H9 (cell line): ENCODE measurements at regions not wholly inside any gene's neighbourhood (a gene's known extent, or its start where the extent isn't known, plus 50 kb on each side); places are given as distances from the start of the nearest gene placed in this dataset.
A peak's percentile ranks its signal among the peaks of the same experiment; 100 is the strongest.

ENCODE experiments used
- DNase-seq: peaks from one replicate; pipeline ENCODE4 v3.0.0-alpha.2; 2017
- H2AFZ ChIP-seq: one replicate; pipeline ENCODE4 v1.6.1; 2013; ENCODE audit warnings: mild to moderate bottlenecking, low read length, control low read depth, moderate library complexity
- H2AK5ac ChIP-seq: 2 replicates; pipeline ENCODE4 v1.6.1; 2013; ENCODE audit warnings: low read length, control low read depth, mixed read lengths; ENCODE audit not compliant: insufficient read length
- H2BK120ac ChIP-seq: one replicate; pipeline ENCODE4 v1.6.1; 2013; ENCODE audit warnings: low read depth, mild to moderate bottlenecking, low read length, control low read depth, inconsistent platforms; ENCODE audit not compliant: poor library complexity, severe bottlenecking
- H2BK12ac ChIP-seq: 2 replicates; pipeline ENCODE4 v1.6.1; 2013; ENCODE audit warnings: low read length, control low read depth, mixed read lengths, low read depth; ENCODE audit not compliant: insufficient read length
- H2BK15ac ChIP-seq: 2 replicates; pipeline ENCODE4 v1.6.1; 2013; ENCODE audit warnings: low read depth, low read length, control low read depth
- H2BK20ac ChIP-seq: one replicate; pipeline ENCODE4 v1.6.1; 2013; ENCODE audit warnings: low read depth, mild to moderate bottlenecking, low read length, control low read depth, inconsistent platforms; ENCODE audit not compliant: poor library complexity, severe bottlenecking
- H2BK5ac ChIP-seq: 2 replicates; pipeline ENCODE4 v1.6.1; 2013; ENCODE audit warnings: low read length, control low read depth, mixed read lengths; ENCODE audit not compliant: insufficient read length
- H3K14ac ChIP-seq: 2 replicates; pipeline ENCODE4 v1.6.1; 2013; ENCODE audit warnings: low read length, control low read depth; ENCODE audit not compliant: insufficient read depth
- H3K18ac ChIP-seq: 2 replicates; pipeline ENCODE4 v1.6.1; 2013; ENCODE audit warnings: low read depth, mild to moderate bottlenecking, mixed read lengths, low read length, control low read depth; ENCODE audit not compliant: insufficient read length
- H3K23ac ChIP-seq: 2 replicates; pipeline ENCODE4 v1.6.1; 2013; ENCODE audit warnings: low read length, control low read depth, mixed read lengths, low read depth; ENCODE audit not compliant: insufficient read length
- H3K23me2 ChIP-seq: 2 replicates; pipeline ENCODE4 v1.6.1; 2013; ENCODE audit warnings: low read depth, mild to moderate bottlenecking, mixed read lengths, low read length, control low read depth; ENCODE audit not compliant: insufficient read length, poor library complexity, severe bottlenecking
- H3K27ac ChIP-seq: 2 replicates; pipeline ENCODE4 v1.5.1; 2013; ENCODE audit warnings: low read length, control low read depth, mixed read lengths, low read depth; ENCODE audit not compliant: insufficient read length
- H3K27me3 ChIP-seq: 2 replicates; pipeline ENCODE4 v1.6.1; 2013; ENCODE audit warnings: low read length, control low read depth, inconsistent platforms; ENCODE audit not compliant: insufficient read depth
- H3K4ac ChIP-seq: 2 replicates; pipeline ENCODE4 v1.6.1; 2013; ENCODE audit warnings: low read depth, mild to moderate bottlenecking, control low read depth, inconsistent platforms, low read length, moderate library complexity
- H3K4me1 ChIP-seq: 2 replicates; pipeline ENCODE4 v1.6.1; 2013; ENCODE audit warnings: low read length, control low read depth, inconsistent platforms; ENCODE audit not compliant: insufficient read depth
- H3K4me2 ChIP-seq: 2 replicates; pipeline ENCODE4 v1.6.1; 2013; ENCODE audit warnings: low read length, control low read depth, mixed read lengths; ENCODE audit not compliant: insufficient read length, insufficient read depth
- H3K56ac ChIP-seq: 2 replicates; pipeline ENCODE4 v1.6.1; 2013; ENCODE audit warnings: low read depth, mild to moderate bottlenecking, mixed read lengths, low read length, control low read depth; ENCODE audit not compliant: insufficient read length
- H3K79me1 ChIP-seq: 2 replicates; pipeline ENCODE4 v1.6.1; 2013; ENCODE audit warnings: low read depth, mild to moderate bottlenecking, moderate library complexity, low read length, control low read depth, inconsistent platforms; ENCODE audit not compliant: insufficient read depth, poor library complexity, severe bottlenecking
- H3K79me2 ChIP-seq: 2 replicates; pipeline ENCODE4 v1.6.1; 2013; ENCODE audit warnings: low read length, control low read depth, inconsistent platforms; ENCODE audit not compliant: insufficient read depth
- H3K9ac ChIP-seq: 2 replicates; pipeline ENCODE4 v1.6.1; 2013; ENCODE audit warnings: low read length, control low read depth, mixed read lengths; ENCODE audit not compliant: insufficient read length; ENCODE audit errors: extremely low read depth
- H3K9me3 ChIP-seq: one replicate; pipeline ENCODE4 v1.6.1; 2013; ENCODE audit warnings: low read depth, low read length, inconsistent platforms; ENCODE audit not compliant: control insufficient read depth
- H3T11ph ChIP-seq: one replicate; pipeline ENCODE4 v1.6.1; 2013; ENCODE audit warnings: mild to moderate bottlenecking, low read length, control low read depth, inconsistent platforms
- H4K20me1 ChIP-seq: one replicate; pipeline ENCODE4 v1.6.1; 2013; ENCODE audit not compliant: control insufficient read depth, insufficient read length, insufficient read depth
- H4K5ac ChIP-seq: 2 replicates; pipeline ENCODE4 v1.6.1; 2013; ENCODE audit warnings: low read depth, mild to moderate bottlenecking, mixed read lengths, low read length, control low read depth; ENCODE audit not compliant: insufficient read length
- H4K8ac ChIP-seq: replicated peaks from 2 replicates; pipeline ENCODE4 v1.6.1; 2013; ENCODE audit warnings: low read length, control low read depth, mixed read lengths, low read depth; ENCODE audit not compliant: insufficient read length
- H4K91ac ChIP-seq: 2 replicates; pipeline ENCODE4 v1.6.1; 2013; ENCODE audit warnings: low read depth, mild to moderate bottlenecking, moderate library complexity, mixed read lengths, low read length, control low read depth; ENCODE audit not compliant: insufficient read length
- H3K27ac Mint-ChIP-seq, 3 experiments: 2 replicates in 2 of 3; 3 replicates in 1 of 3; pipeline ENCODE4 v1.8.0; 2020 to 2021; ENCODE audit warnings: mixed read lengths in 3 of 3, mild to moderate bottlenecking in 1 of 3, moderate library complexity in 1 of 3
- H3K27me3 Mint-ChIP-seq: 2 replicates; pipeline ENCODE4 v1.8.0; 2021; ENCODE audit warnings: low read depth, mild to moderate bottlenecking, moderate library complexity, mixed read lengths
- H3K36me3 Mint-ChIP-seq, 3 experiments: 2 replicates in 2 of 3; 3 replicates in 1 of 3; pipeline ENCODE4 v1.8.0; 2020 to 2021; ENCODE audit warnings: low read depth in 3 of 3, mixed read lengths in 3 of 3; ENCODE audit not compliant: insufficient read depth in 1 of 3
- H3K4me1 Mint-ChIP-seq, 2 experiments: 2 replicates each; pipeline ENCODE4 v1.8.0; 2020; ENCODE audit warnings: mixed read lengths in 2 of 2
- H3K4me3 Mint-ChIP-seq, 2 experiments: 2 replicates in 1 of 2; 3 replicates in 1 of 2; pipeline ENCODE4 v1.8.0; 2020 to 2021; ENCODE audit warnings: mild to moderate bottlenecking in 2 of 2, mixed read lengths in 2 of 2, moderate library complexity in 1 of 2
- H3K9me3 Mint-ChIP-seq, 2 experiments: 2 replicates in 1 of 2; 3 replicates in 1 of 2; pipeline ENCODE4 v1.8.0; 2020; ENCODE audit warnings: mild to moderate bottlenecking in 2 of 2, mixed read lengths in 2 of 2, moderate library complexity in 1 of 2
- CTCF ChIP-seq: fragments of 200-600 bp; sonication (generic); conservative IDR thresholded peaks from 3 replicates; pipeline ENCODE4 v1.8.0; 2021; ENCODE audit warnings: antibody characterized with exemption, mild to moderate bottlenecking
- WGBS: extraction: QIAGEN DNeasy Blood & Tissue Kit; methylation state at CpG from one replicate; pipeline ENCODE4 v1.1.7; 2013; ENCODE audit warnings: missing lambda C conversion rate, low lambda C conversion rate, mixed read lengths; ENCODE audit not compliant: insufficient read length; ENCODE audit errors: extremely low coverage; 5-methylcytosine and 5-hydroxymethylcytosine counted together

- Histone ChIP-seq H3K27me3 (no peaks in the 10 kb centered on the region), H2AK5ac (no peak overlapping the region), H3K27ac (no peak overlapping the region), H2BK15ac (no peak overlapping the region), H2BK12ac (no peak overlapping the region), H3K9me3 (no peaks in the 10 kb centered on the region), H2BK5ac (no peak overlapping the region), H3K56ac (no peak overlapping the region), H2BK20ac (no peak overlapping the region), H3K23ac (no peak overlapping the region), H3T11ph (no peak overlapping the region), H3K79me1 (no peaks in the 10 kb centered on the region), H4K20me1 (no peaks in the 10 kb centered on the region), H4K8ac (no peak overlapping the region), H4K91ac (no peak overlapping the region), H2BK120ac (no peak overlapping the region), H3K79me2 (no peaks in the 10 kb centered on the region), H3K18ac (no peak overlapping the region), H3K23me2 (no peaks in the 10 kb centered on the region), H3K14ac (no peak overlapping the region), H4K5ac (no peak overlapping the region), H2AFZ (no peak overlapping the region), H3K4ac (no peak overlapping the region), H3K9ac (no peak overlapping the region), H3K4me1 (no peaks in the 10 kb centered on the region), H3K4me2 (no peak overlapping the region)
- Mint-ChIP-seq H3K27me3 (peaks cover 2% of the 10 kb centered on the region; the same call in 1 of the 2 replicates), H3K36me3 (no peaks in the 10 kb centered on the region), H3K4me1 (no peaks in the 10 kb centered on the region), H3K4me3 (no peak overlapping the region), H3K27ac (no peak overlapping the region), H3K9me3 (no peaks in the 10 kb centered on the region)
- no peak for TF ChIP-seq CTCF
- peak; percentile 26 for DNase-seq
- WGBS = no CpG with 5 or more reads among the region's 5 CpGs
Observed at GRCh38 chr20:52809003-52809402, 163.2 kb upstream of the TSHZ2 start.
